ENCODE measurements at regions not wholly inside any gene's neighbourhood (a gene's known extent, or its start where the extent isn't known, plus 50 kb on each side); places are given as distances from the start of the nearest gene placed in this dataset.

DNA sequence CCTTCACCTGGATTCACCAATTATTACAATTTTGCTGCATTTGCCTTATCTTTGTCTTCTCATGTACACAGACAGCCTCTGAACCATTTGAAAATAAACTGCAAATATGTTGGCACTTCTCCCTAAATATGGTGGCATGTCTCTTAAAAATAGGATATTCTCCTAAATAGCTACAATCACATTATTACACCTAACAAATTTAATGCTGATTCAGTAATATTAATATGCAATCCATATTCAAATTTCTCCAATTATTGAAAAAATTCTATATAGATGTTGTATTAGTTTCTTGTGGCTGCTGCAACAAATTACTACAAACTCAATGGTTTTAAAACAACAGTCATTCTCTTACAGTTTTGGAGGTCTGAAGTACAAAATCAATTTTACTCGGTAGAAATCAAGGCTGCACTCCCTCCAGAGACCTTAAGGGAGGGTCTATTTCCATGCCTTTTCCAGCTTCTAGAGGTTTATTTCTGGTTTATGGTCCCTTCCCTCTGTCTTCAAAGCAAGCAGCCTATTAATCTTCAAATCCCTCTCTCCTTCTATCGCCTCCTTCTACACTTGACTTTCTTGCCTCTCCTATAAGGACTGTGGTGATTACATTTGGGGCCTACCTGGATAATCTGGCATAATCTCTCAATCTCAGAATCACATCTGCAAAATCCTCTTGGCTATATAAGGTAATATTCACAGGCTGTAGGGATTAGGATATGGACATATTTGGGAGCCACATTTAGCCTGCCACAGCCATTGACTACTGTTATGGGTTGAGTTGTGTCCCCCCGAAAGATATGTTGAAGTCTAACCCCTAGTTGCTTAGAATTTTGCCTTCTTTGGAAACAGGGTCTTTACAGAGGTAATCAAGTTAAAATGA is 52.5 kb upstream of the BOLA1 start:
- H3K4me3 ChIP-seq (ENCODE audit: low read length): no peak overlapping the region
- TF ChIP-seq, protein P1, sequence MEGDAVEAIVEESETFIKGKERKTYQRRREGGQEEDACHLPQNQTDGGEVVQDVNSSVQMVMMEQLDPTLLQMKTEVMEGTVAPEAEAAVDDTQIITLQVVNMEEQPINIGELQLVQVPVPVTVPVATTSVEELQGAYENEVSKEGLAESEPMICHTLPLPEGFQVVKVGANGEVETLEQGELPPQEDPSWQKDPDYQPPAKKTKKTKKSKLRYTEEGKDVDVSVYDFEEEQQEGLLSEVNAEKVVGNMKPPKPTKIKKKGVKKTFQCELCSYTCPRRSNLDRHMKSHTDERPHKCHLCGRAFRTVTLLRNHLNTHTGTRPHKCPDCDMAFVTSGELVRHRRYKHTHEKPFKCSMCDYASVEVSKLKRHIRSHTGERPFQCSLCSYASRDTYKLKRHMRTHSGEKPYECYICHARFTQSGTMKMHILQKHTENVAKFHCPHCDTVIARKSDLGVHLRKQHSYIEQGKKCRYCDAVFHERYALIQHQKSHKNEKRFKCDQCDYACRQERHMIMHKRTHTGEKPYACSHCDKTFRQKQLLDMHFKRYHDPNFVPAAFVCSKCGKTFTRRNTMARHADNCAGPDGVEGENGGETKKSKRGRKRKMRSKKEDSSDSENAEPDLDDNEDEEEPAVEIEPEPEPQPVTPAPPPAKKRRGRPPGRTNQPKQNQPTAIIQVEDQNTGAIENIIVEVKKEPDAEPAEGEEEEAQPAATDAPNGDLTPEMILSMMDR (conservative IDR thresholded peaks at IDR 0.05; ENCODE audit: low read depth, low read length): no peak
- DNase-seq (ENCODE audit: low read depth): no peak

DNA sequence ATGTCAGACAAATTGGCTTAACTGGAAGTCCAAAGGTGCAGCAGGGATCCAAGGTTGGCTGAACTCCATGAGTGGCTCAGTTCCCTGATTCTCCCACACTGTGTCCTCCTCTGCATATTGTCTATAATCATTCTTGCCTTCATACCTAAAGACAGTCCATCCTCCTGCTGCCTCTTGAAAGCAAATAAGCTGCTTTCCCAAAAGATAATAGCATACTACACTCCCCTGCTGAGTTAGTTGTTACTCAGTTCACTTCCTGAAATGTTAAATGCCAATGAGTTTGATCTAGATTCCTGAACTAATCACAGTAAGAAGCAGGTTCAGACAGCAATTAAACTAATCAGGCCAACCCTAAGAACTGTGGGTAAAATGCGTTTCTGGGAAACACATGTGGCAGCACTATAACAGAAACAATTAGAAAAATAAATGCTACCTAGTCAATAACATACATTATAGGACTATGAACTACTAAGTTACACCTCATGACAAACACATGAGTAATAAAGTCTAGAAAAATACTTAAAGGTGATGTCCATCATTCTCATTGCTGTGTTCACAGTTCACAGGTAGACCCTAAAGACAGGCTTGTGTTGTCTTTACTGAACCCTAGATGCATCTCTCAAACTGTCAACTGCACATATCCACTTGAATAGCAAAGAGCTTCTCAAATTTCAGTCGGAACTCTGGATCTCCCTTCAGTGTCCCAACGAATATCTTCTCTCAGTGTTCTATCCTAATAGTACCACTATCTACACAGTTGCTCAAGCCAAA is 50.8 kb upstream of the BOLA1 start:
- TF ChIP-seq, protein P1 (conservative IDR thresholded peaks at IDR 0.05; ENCODE audit: low read depth, low read length): no peak
- DNase-seq (ENCODE audit: low read depth): no peak
- H3K4me3 ChIP-seq (ENCODE audit: low read length): peak overlapping the region; percentile 67

DNA sequence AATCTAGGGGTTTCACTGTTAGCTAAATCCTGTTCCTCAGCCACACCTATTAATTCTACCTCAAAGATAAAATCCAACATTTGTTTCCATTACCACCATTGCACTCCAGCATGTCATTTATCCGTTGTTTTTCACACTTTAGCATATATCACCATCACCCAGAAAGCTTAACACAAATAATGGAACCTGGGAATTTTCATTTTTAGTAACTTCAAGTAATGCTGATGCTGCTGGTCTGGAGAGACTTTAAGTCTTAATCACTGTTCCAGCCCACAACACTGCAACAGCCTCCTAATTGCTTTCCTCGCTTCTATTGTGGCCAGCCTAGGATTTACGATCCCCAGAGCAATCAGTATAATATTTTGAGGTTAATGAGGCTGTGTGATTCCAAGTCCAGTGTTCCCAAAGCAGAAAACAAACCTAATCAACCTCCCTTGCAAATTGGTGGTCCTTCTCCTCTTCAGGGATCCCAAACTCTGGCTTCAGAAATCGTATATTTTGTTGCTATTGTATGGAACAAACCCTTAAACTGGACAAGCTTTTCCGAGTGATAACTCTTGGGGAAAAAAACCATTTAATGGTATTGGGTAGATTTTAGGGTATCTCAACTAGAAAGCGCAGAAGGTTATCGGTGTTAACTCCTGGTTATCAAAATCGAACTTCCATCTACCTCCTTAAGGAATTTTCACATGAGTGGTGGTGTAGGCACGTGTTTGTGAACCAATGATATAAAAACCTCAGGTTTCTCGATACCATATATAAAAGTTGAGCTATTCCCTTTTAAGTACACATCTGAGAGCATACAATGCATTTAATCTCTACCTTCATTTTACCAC is 50.0 kb upstream of the BOLA1 start:
- TF ChIP-seq, protein P1 (conservative IDR thresholded peaks at IDR 0.05; ENCODE audit: low read depth, low read length): no peak
- DNase-seq (ENCODE audit: low read depth): no peak
- peak overlapping the region; percentile 67 for H3K4me3 ChIP-seq (ENCODE audit: low read length)
